Cardiac septum (tissue), 1 donor: ENCODE measurements at regions not wholly inside any gene's neighbourhood (a gene's known extent, or its start where the extent isn't known, plus 50 kb on each side); places are given as distances from the start of the nearest gene placed in this dataset.
"Not testable (repeated sequence)": the region's sequence is repeated elsewhere in the genome, so short reads cannot be mapped to it uniquely, and the experiment has no call there.

Experiments
- DNase-seq: peaks from one replicate; pipeline ENCODE4 v3.0.0-alpha.2; 2020; ENCODE audit warnings: low spot score
- intact Hi-C: fragments of 100-400 bp; cut with DNase I; formaldehyde crosslinking; loops from one replicate; pipeline ENCODE4 v1.14.0; 2022
- donor health status: DM: no; HTN: no; CAD: no.

GRCh38 chr21:33121715-33122475 is 52.0 kb downstream of the OLIG1 start:
- no peak for DNase-seq
- intact Hi-C loops: no loop called here

DNA sequence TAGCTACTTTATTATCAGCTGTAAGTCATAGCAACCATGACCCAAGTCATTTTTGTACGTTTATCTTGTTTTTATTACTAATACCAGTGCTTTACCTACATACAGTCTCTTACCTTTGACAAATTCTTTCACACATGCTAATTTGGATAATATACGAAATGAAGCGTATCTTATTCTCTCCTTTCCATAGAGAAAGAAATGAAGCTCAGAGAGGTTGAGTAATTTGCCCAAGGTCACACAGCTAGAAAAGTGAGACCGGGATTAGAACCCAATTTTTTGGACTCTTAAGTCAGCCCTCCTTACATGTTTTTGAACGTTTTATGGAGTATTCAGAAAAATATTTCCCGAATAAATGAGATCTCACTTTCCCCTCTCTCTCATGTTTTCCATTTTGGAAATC is 52.6 kb downstream of the OLIG1 start:
- intact Hi-C loops: no loop called here
- DNase-seq: no peak

DNA sequence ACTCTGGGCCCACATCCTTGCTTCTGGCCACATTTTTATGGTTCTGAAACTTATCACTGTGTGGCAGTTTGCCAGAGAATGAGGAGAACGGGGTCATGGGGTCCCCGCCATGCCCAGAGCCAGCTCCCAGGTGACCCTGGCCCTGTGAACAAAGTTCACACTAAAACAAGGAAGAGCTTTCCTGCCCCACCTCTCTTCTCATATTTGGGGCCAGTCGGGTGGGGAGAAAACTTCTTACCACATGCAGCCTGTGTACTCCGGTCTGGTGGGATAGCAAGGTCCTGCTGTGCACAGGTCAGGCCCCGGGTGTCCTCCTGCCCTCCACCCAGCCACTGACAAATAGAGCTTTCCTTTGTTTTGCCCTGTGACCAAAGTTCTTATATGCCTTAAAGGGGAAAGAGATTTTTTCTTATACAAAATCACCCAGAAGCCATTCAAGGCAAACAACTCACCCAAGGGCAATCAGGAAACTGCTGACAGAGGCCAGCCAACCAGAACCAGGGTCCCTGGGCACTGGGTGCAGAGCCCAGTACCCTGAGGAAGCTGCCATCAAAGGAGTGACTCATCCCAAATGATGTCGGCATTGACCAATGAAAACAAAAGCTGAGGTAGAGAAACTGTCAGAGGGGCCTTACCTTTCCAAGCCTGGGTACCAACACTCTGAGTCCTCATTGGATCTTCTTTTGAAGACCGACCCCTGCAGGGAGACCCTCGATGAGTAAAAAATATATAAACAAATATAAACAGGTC is 53.6 kb downstream of the OLIG1 start:
- intact Hi-C loops: no loop called here
- DNase-seq: no peak

- DNase-seq: no peak
- intact Hi-C loops: no loop called here
Observed at GRCh38 chr21:33124889-33125288, 54.9 kb downstream of the OLIG1 start.

DNA sequence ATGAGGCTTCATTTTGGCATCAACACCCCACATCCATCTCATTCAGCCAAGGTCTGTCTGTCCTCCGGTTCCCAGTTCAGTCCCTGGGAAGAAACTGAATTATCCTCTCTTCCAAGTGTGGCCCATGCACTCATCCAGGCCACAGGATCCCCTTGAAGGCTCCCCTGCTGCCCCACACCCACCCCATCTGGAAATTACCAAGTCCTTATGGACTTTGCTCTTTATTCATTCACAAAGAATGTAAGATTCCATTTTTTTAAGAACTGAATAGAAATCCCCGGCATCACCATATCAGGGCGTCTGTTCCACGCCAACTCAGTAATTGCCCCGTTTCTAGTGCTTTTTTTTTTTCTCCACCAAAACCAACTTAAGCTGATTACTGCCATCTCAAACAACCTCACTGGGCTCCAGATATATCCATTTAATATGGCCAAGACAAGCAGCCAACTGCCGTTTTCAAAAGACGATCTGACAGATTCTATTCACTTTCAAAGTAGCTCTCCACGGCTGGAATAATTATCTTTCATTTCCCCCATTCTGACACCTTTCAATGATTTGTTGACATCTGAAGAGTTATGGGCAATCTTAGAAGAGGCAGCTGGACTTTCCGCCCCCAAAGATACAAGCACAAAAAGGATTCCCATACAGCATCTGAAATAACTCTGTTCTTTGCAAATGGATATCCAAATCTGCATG is 55.9 kb downstream of the OLIG1 start:
- intact Hi-C loops: no loop called here
- DNase-seq: no peak

GRCh38 chr21:33126569-33126968 is 56.6 kb downstream of the OLIG1 start:
- intact Hi-C loops: no loop called here
- no peak for DNase-seq

GRCh38 chr21:33127154-33127867 is 57.4 kb downstream of the OLIG1 start:
- intact Hi-C loops: no loop called here

DNA sequence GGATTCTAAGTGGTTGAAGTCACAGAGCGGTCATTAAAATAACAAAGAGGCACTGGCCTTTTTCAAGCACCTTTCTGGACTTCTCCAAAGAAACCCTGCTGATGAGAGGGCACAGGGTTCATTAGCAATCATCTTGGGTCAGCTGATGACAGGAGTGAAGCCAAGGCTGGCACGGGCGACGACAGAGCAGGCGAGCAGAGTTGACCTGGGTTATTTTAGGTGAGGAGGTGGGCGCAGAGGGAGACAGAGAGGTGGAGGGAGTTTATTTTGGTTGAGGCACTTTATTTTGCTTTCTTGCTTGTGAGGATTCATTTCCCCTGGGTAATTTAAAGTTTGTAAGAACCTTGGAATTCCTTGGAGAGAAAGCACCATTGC is 57.9 kb downstream of the OLIG1 start:
- intact Hi-C loops: no loop called here
- DNase-seq: no peak

More at GRCh38 chr21:33127154-33127867, 57.4 kb downstream of the OLIG1 start:
- DNase-seq: peak; percentile 86

DNA sequence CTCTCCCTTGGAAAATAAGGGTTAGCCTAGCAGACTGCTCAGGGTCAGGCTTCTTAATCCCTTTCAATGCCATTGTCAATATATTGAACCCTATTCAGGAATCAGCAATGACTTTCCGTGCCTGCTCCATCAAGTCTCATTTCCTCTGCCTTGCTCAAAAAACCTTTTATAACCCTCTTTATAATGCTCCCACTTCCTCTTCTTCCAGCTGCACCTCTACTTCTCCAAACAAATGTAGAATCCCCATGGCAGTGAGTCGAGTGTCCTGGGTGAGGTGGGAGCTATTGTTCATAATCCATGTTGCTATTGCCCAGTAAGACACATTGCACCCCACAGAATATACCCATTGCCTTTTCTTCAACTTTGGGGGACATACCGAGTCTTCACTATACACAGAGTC is 58.6 kb downstream of the OLIG1 start:
- no peak for DNase-seq
- intact Hi-C loops: no loop called here

DNA sequence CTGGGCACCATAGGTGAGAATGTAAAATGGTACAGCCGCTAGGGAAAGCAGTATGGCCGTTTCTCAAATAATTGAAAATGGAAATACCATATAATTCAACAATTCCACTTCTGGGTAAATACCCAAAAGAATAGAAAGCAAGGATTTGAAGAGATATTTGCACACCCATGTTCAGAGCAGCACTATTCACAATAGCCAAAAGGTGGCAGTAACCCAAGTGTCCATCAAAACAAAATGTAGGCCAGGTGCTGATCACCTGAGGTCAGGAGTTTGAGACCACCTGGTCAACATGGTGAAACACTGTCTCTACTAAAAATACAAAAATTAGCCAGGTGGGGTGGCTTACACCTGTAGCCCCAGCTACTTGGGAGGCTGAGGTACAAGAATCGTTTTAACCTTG is 62.1 kb downstream of the OLIG1 start:
- DNase-seq: no peak
- intact Hi-C loops: loop anchor here (10.0 kb wide), 1 partner anchor 187 kb away; no protein-coding TSS in a partner anchor

GRCh38 chr21:33133892-33134291 is 64.0 kb downstream of the OLIG1 start:
- DNase-seq: no peak
- intact Hi-C loops: loop anchor here (10.0 kb wide), 1 partner anchor 189 kb away; no protein-coding TSS in a partner anchor

DNA sequence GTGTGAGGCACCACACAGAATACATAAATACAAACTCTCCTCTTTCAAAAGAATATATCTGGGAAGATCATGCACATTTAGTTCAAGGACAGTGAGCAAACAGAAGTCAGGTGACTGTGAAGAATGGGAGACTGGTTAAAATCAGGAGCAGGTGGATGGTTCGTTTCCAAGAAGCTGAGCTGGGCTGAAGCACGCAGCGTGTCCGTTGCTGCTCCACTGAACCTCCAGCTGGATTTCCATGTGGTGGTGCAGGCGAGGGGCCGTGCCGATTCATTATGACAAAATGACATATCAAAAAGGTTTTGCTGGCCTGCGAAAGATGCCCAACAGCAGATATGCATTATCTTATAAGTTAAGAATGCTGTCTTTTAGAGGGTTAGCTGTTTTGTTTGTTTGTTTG is 66.0 kb downstream of the OLIG1 start:
- intact Hi-C loops: loop anchor here (10.0 kb wide), 1 partner anchor 191 kb away; no protein-coding TSS in a partner anchor
- no peak for DNase-seq

DNA sequence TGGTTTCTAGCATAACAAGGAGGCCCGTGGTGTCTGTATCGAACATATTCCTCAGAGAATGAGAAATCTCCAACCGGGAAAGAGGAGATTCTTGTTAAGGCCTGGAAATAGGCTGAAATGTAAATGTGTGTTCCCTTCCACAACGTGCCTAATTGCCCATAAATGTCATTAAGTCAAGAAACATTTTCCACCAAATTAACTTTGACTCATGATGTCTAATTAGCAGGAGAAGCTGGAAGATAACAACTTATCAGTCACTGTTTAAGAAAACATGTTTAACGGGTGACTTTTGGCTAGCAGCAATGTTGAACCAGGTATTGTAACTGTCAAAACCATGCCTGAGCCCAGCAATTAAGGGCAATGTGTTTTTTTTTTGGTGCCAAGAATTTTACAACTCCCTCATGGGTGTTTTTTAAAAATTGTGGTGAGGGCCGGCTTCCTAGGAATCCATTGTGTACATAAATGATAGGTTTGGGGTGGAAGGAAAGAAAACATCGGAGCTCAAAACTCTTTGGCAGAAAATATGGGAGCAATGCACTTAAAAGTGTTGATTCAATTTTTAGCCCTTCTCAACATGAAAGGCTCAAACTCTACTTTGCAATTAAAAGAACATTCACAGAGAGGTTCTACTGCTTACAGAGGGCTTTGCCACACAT is 67.0 kb downstream of the OLIG1 start:
- intact Hi-C loops: loop anchor here (10.0 kb wide), 1 partner anchor 192 kb away; no protein-coding TSS in a partner anchor
- no peak for DNase-seq

- intact Hi-C loops: loop anchor here (10.0 kb wide), 1 partner anchor 194 kb away; no protein-coding TSS in a partner anchor
Observed at GRCh38 chr21:33139084-33139483, 69.1 kb downstream of the OLIG1 start.

GRCh38 chr21:33140288-33140687 is 70.3 kb downstream of the OLIG1 start:
- intact Hi-C loops: no loop called here
- no peak for DNase-seq

More at GRCh38 chr21:33139084-33139483, 69.1 kb downstream of the OLIG1 start:
- no peak for DNase-seq

DNA sequence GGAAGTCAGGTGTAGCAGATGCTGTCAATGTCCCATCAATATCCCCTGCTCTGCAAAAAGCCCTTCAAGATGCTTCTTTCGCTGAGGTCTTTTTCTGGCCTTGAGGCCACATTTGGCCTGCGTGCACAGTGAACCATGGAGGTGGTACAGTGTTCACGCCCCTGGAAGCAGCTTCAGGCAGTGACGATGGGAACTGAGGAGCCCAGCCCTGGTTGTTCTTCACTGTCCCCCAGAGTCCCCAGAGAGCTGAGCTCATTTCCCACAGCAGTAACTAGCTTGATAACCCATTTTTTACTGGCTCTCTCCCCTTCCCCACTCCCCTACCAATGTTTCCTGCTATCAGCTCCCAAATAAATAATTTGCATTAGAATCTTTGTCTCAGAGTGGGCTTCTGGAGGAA is 76.5 kb downstream of the OLIG1 start:
- DNase-seq: no peak
- intact Hi-C loops: no loop called here

- intact Hi-C loops: no loop called here
- DNase-seq: no peak
Observed at GRCh38 chr21:33149181-33149580, 79.2 kb downstream of the OLIG1 start.

GRCh38 chr21:33150968-33151367 is 78.8 kb upstream of the IFNAR2 start:
- DNase-seq, intact Hi-C loops: not testable (repeated sequence)
